C4-2B (cell line): ENCODE measurements at regions not wholly inside any gene's neighbourhood (a gene's known extent, or its start where the extent isn't known, plus 50 kb on each side); places are given as distances from the start of the nearest gene placed in this dataset.

Experiments used
- CTCF ChIP-seq: fragments of 450-650 bp; conservative IDR thresholded peaks from 2 replicates; pipeline ENCODE4 v1.5.1; 2017; ENCODE audit warnings: mild to moderate bottlenecking
- ZFX ChIP-seq: fragments of 450-650 bp; IDR thresholded peaks from 2 replicates; pipeline ENCODE4 v1.6.1; 2017

GRCh38 chr13:112233716-112234115, 142.4 kb upstream of the SPACA7 start:
- TF ChIP-seq CTCF, result no peak
- no peak for TF ChIP-seq ZFX
